GM21447 (cell line): ENCODE measurements at regions not wholly inside any gene's neighbourhood (a gene's known extent, or its start where the extent isn't known, plus 50 kb on each side); places are given as distances from the start of the nearest gene placed in this dataset.

ENCODE experiments used
- ATAC-seq: cut with Tn5 transposase; IDR thresholded peaks from one replicate; pipeline ENCODE4 v1.9.1; 2021; ENCODE audit not compliant: unreplicated experiment

GRCh38 chr1:38241594-38242334 lies 195.2 kb upstream of the POU3F1 start:
- ATAC-seq, result no peak

- no peak for ATAC-seq
These were observed 194.0 kb upstream of the POU3F1 start for GRCh38 chr1:38240618-38241017.

- no peak for ATAC-seq
These were observed 192.8 kb upstream of the POU3F1 start for GRCh38 chr1:38239258-38239835.

GRCh38 chr1:38238294-38238693 lies 191.7 kb upstream of the POU3F1 start:
- ATAC-seq, result no peak

- ATAC-seq, result no peak
These were observed 189.1 kb upstream of the POU3F1 start for GRCh38 chr1:38235705-38236104.

- no peak for ATAC-seq
These were observed 185.3 kb upstream of the POU3F1 start for GRCh38 chr1:38231941-38232340.

- ATAC-seq, result no peak
These were observed 182.1 kb upstream of the POU3F1 start for GRCh38 chr1:38228718-38229117.

- ATAC-seq, result no peak
These were observed 179.2 kb upstream of the POU3F1 start for GRCh38 chr1:38225745-38226144.

- no peak for ATAC-seq
These were observed 176.8 kb upstream of the POU3F1 start for GRCh38 chr1:38223391-38223790.

GRCh38 chr1:38222891-38223290 lies 176.3 kb upstream of the POU3F1 start:
- no peak for ATAC-seq

- no peak for ATAC-seq
These were observed 174.5 kb upstream of the POU3F1 start for GRCh38 chr1:38221006-38221649.

GRCh38 chr1:38217316-38217715 lies 170.7 kb upstream of the POU3F1 start:
- no peak for ATAC-seq

GRCh38 chr1:38213646-38214434 lies 167.2 kb upstream of the POU3F1 start:
- no peak for ATAC-seq

- no peak for ATAC-seq
These were observed 164.2 kb upstream of the POU3F1 start for GRCh38 chr1:38210895-38211177.

- no peak for ATAC-seq
These were observed 163.7 kb upstream of the POU3F1 start for GRCh38 chr1:38210021-38210894.

- no peak for ATAC-seq
These were observed 162.4 kb upstream of the POU3F1 start for GRCh38 chr1:38208716-38209632.

- ATAC-seq, result no peak
These were observed 161.3 kb upstream of the POU3F1 start for GRCh38 chr1:38207906-38208305.

GRCh38 chr1:38207275-38207674 lies 160.7 kb upstream of the POU3F1 start:
- ATAC-seq, result no peak

- ATAC-seq, result no peak
These were observed 158.1 kb upstream of the POU3F1 start for GRCh38 chr1:38204698-38205097.

- no peak for ATAC-seq
These were observed 156.8 kb upstream of the POU3F1 start for GRCh38 chr1:38203441-38203840.
